OCI-LY7 (cell line): ENCODE measurements at regions not wholly inside any gene's neighbourhood (a gene's known extent, or its start where the extent isn't known, plus 50 kb on each side); places are given as distances from the start of the nearest gene placed in this dataset.

Experiments
- BruUV-seq: library from RNA; stranded (reverse); fragments of 400-500 nt; replicated peaks from 2 replicates; lab custom pipeline; 2021; lab: Mats Ljungman, UMichigan
- CTCF ChIA-PET: fragments of 300-600 bp; sonication (Branson Sonifier 250); formaldehyde crosslinking; loops from one replicate; lab custom pipeline; 2022; ENCODE audit warnings: antibody characterized with exemption; ENCODE audit not compliant: unreplicated experiment; lab: Charles Lee
- POLR2A ChIA-PET: fragments of 300-600 bp; sonication (Branson Sonifier 250); formaldehyde crosslinking; loops from one replicate; lab custom pipeline; 2022; ENCODE audit warnings: antibody characterized with exemption; lab: Charles Lee
- DNase-seq: peaks from one replicate; pipeline ENCODE4 v3.0.0-alpha.2; 2015; ENCODE audit warnings: low spot score
- H2AFZ ChIP-seq: fragments of 200-600 bp; sonication (generic), shearing (Covaris generic); 2 replicates; pipeline ENCODE4 v1.6.1; 2014; ENCODE audit warnings: mild to moderate bottlenecking, antibody characterized with exemption, low read length, moderate library complexity
- H3K27ac ChIP-seq: fragments of 200-600 bp; sonication (generic); 2 replicates; pipeline ENCODE4 v1.5.1; 2014; ENCODE audit warnings: mixed run types, low read depth, mild to moderate bottlenecking, moderate library complexity, low read length, inconsistent platforms; ENCODE audit not compliant: poor library complexity, severe bottlenecking
- H3K36me3 ChIP-seq: fragments of 200-600 bp; sonication (generic); 2 replicates; pipeline ENCODE4 v1.6.1; 2014; ENCODE audit warnings: mild to moderate bottlenecking, antibody characterized with exemption, low read length, moderate library complexity, mixed read lengths; ENCODE audit not compliant: insufficient read depth
- H3K4me1 ChIP-seq: fragments of 200-600 bp; sonication (generic); 2 replicates; pipeline ENCODE4 v1.5.1; 2014; ENCODE audit warnings: mild to moderate bottlenecking, low read length; ENCODE audit not compliant: insufficient read depth, poor library complexity, severe bottlenecking
- H3K4me2 ChIP-seq: fragments of 200-600 bp; sonication (generic); 2 replicates; pipeline ENCODE4 v1.6.1; 2014; ENCODE audit warnings: mild to moderate bottlenecking, low read length
- H3K4me3 ChIP-seq: fragments of 200-600 bp; sonication (generic); 2 replicates; pipeline ENCODE4 v1.5.1; 2014; ENCODE audit warnings: mild to moderate bottlenecking, low read depth, low read length; ENCODE audit not compliant: poor library complexity, severe bottlenecking
- H3K79me2 ChIP-seq: fragments of 200-600 bp; sonication (generic); 2 replicates; pipeline ENCODE4 v1.6.1; 2016; ENCODE audit warnings: low read depth, mild to moderate bottlenecking, low read length, moderate library complexity, mixed read lengths; ENCODE audit not compliant: insufficient read depth
- H3K9me2 ChIP-seq: fragments of 200-600 bp; sonication (generic); 2 replicates; pipeline ENCODE4 v1.6.1; 2016; ENCODE audit warnings: mild to moderate bottlenecking, low read length, mixed read lengths; ENCODE audit not compliant: insufficient read depth
- H3K9me3 ChIP-seq: fragments of 200-600 bp; sonication (generic); 2 replicates; pipeline ENCODE4 v1.6.1; 2014; ENCODE audit warnings: mild to moderate bottlenecking, mixed run types, low read length, mixed read lengths
- H4K20me1 ChIP-seq: fragments of 200-600 bp; sonication (generic); 2 replicates; pipeline ENCODE4 v1.6.1; 2014; ENCODE audit warnings: mild to moderate bottlenecking, antibody characterized with exemption, low read length, moderate library complexity, mixed read lengths; ENCODE audit not compliant: insufficient read depth
- CTCF ChIP-seq: fragments of 200-600 bp; sonication (generic); conservative IDR thresholded peaks from 2 replicates; pipeline ENCODE4 v1.5.1; 2014; ENCODE audit warnings: mild to moderate bottlenecking, antibody characterized with exemption, low read length, moderate library complexity, mixed read lengths
- EZH2phosphoT487 ChIP-seq: fragments of 200-600 bp; sonication (generic); IDR thresholded peaks from 2 replicates; pipeline ENCODE4 v1.6.1; 2018; ENCODE audit warnings: low read depth, borderline replicate concordance, mild to moderate bottlenecking, mixed run types, antibody characterized with exemption, low read length, moderate library complexity, mixed read lengths
- intact Hi-C: fragments of 100-400 bp; cut with micrococcal nuclease; formaldehyde crosslinking; loops from one replicate; pipeline ENCODE4 v1.10.0; 2022; ENCODE audit not compliant: unreplicated experiment

- Histone ChIP-seq H2AFZ (no peak overlapping the region), H3K27ac (no peak overlapping the region), H3K9me3 (no peaks in the 10 kb centered on the region), H4K20me1 (no peaks in the 10 kb centered on the region), H3K4me3 (no peak overlapping the region), H3K36me3 (no peaks in the 10 kb centered on the region), H3K4me1 (no peaks in the 10 kb centered on the region), H3K9me2 (no peaks in the 10 kb centered on the region), H3K4me2 (no peak overlapping the region), H3K79me2 (no peaks in the 10 kb centered on the region)
- ChIA-PET CTCF (no interaction called here), POLR2A (no interaction called here)
- TF ChIP-seq EZH2phosphoT487 = no peak
- TF ChIP-seq CTCF = no peak
- DNase-seq = no peak
- intact Hi-C loops = no loop called here
- no TSS peak for BruUV-seq
Observed at GRCh38 chr1:30294508-30294907, 428.9 kb downstream of the MATN1 start.

- CTCF ChIA-PET = no interaction called here
- Histone ChIP-seq H4K20me1 (no peaks in the 10 kb centered on the region), H2AFZ (no peak overlapping the region), H3K4me2 (no peak overlapping the region), H3K79me2 (no peaks in the 10 kb centered on the region), H3K27ac (no peak overlapping the region), H3K9me3 (no peaks in the 10 kb centered on the region), H3K9me2 (no peaks in the 10 kb centered on the region), H3K4me1 (no peaks in the 10 kb centered on the region), H3K36me3 (no peaks in the 10 kb centered on the region), H3K4me3 (no peak overlapping the region)
- DNase-seq = no peak
- BruUV-seq = no TSS peak
- POLR2A ChIA-PET = interaction anchor here (0.6 kb wide), 1 partner anchor 299 kb away, joined by 3 read pairs; no protein-coding TSS in a partner anchor
- intact Hi-C loops = no loop called here
- TF ChIP-seq EZH2phosphoT487 (no peak), CTCF (no peak)
Observed at GRCh38 chr1:30292451-30292850, 430.9 kb downstream of the MATN1 start.

GRCh38 chr1:30291526-30291925 is 431.9 kb downstream of the MATN1 start:
- DNase-seq = no peak
- H3K4me1 ChIP-seq = no peaks in the 10 kb centered on the region
- H3K36me3 ChIP-seq = no peaks in the 10 kb centered on the region
- H3K9me2 ChIP-seq = no peaks in the 10 kb centered on the region
- no peak for TF ChIP-seq CTCF
- no peak for TF ChIP-seq EZH2phosphoT487
- intact Hi-C loops = no loop called here
- no peaks in the 10 kb centered on the region for H4K20me1 ChIP-seq
- ChIA-PET CTCF (no interaction called here), POLR2A (no interaction called here)
- H3K4me2 ChIP-seq = no peak overlapping the region
- no peak overlapping the region for H3K27ac ChIP-seq
- H3K9me3 ChIP-seq = no peaks in the 10 kb centered on the region
- H3K79me2 ChIP-seq = no peaks in the 10 kb centered on the region
- no peak overlapping the region for H3K4me3 ChIP-seq
- no peak overlapping the region for H2AFZ ChIP-seq
- BruUV-seq = no TSS peak
